ENCODE measurements at regions not wholly inside any gene's neighbourhood (a gene's known extent, or its start where the extent isn't known, plus 50 kb on each side); places are given as distances from the start of the nearest gene placed in this dataset.

GRCh38 chr7:145850636-145851035 lies 266.0 kb upstream of the CNTNAP2 start:
- no peaks in the 10 kb centered on the region for H3K4me1 ChIP-seq (replicated peaks in 1 of 4; ENCODE audit: control insufficient read depth in 3 of 4, insufficient read depth in 4 of 4, low read length in 3 of 4)
- H2BK20ac ChIP-seq (ENCODE audit: low read length) = no peak overlapping the region
- no peak overlapping the region for H3K14ac ChIP-seq (ENCODE audit: insufficient read length)
- H2BK5ac ChIP-seq (ENCODE audit: low read depth, low read length) = no peak overlapping the region
- peaks cover 5 to 7% of the 10 kb centered on the region in 2 experiments; a peak in 2 of 4 replicates for H3K9me3 ChIP-seq (ENCODE audit: insufficient read depth in 2 of 2, low read depth in 1 of 2, low read length in 1 of 2)
- no peaks in the 10 kb centered on the region for H3K79me1 ChIP-seq (ENCODE audit: low read depth, low read length)
- ChIA-PET POLR2A (ENCODE audit: partially characterized antibody) (no interaction called here), CTCF (ENCODE audit: partially characterized antibody) (interaction anchor here (1.1 to 1.8 kb wide), 2 partner anchors 9 to 19 kb away, joined by 3 to 5 read pairs; no protein-coding TSS in a partner anchor)
- H2AFZ ChIP-seq (ENCODE audit: low read length) = no peak overlapping the region
- no peaks in the 10 kb centered on the region for H4K20me1 ChIP-seq (replicated peaks in 1 of 2; ENCODE audit: control insufficient read depth in 1 of 2, insufficient read depth in 2 of 2, low read length in 2 of 2)
- no peaks in the 10 kb centered on the region for H3K27me3 ChIP-seq (replicated peaks in 1 of 4; ENCODE audit: control insufficient read depth in 3 of 4, extremely low read depth in 1 of 4, insufficient read depth in 3 of 4, low read length in 3 of 4)
- no peak overlapping the region for H3K56ac ChIP-seq (replicated peaks; ENCODE audit: insufficient read length, low read depth, low read length)
- no peak overlapping the region for H2BK15ac ChIP-seq (ENCODE audit: low read length)
- H3K4me3 ChIP-seq (ENCODE audit: extremely low read depth in 1 of 4, insufficient read depth in 2 of 4, low read depth in 3 of 4, low read length in 4 of 4) = no peak overlapping the region
- no peak overlapping the region for H2BK12ac ChIP-seq (ENCODE audit: low read depth, low read length)
- DNase-seq (ENCODE audit: low read depth in 1 of 2, low spot score in 2 of 2) (no peak), FAIRE-seq (no peak)
- no peak overlapping the region for H4K8ac ChIP-seq (ENCODE audit: extremely low read depth, insufficient read depth, low read length)
- no peak overlapping the region for H4K91ac ChIP-seq (replicated peaks; ENCODE audit: insufficient read length, low read length)
- 91% methylated on average over 6 of the region's 6 CpGs; no CpG with 5 or more reads in 1 of the 2 experiments for WGBS, 2 experiments (ENCODE audit: extremely low coverage in 1 of 2, insufficient coverage in 1 of 2, insufficient read length in 1 of 2, insufficient replicate concordance in 2 of 2, low coverage in 1 of 2, low lambda C conversion rate in 2 of 2, missing lambda C conversion rate in 1 of 2)
- no peak overlapping the region for H4K5ac ChIP-seq (ENCODE audit: insufficient read length, low read depth, low read length)
- TF ChIP-seq CBX8 (IDR thresholded peaks at IDR 0.05; ENCODE audit: borderline replicate concordance, low read depth, low read length) (no peak), KDM4A (IDR thresholded peaks at IDR 0.05; ENCODE audit: low read depth, low read length, severe bottlenecking) (no peak), SIRT6 (IDR thresholded peaks at IDR 0.05; ENCODE audit: low read length) (no peak), ASH2L (IDR thresholded peaks at IDR 0.05; ENCODE audit: low read length) (no peak), POLR2AphosphoS5 (IDR thresholded peaks at IDR 0.05; ENCODE audit: low read depth, low read length) (no peak), ATF3 (IDR thresholded peaks at IDR 0.05; ENCODE audit: insufficient read depth, low read depth, low read length) (no peak), GTF2F1 (IDR thresholded peaks at IDR 0.05; ENCODE audit: borderline replicate concordance, low read depth, low read length) (no peak), CREB1 (IDR thresholded peaks at IDR 0.05) (no peak), POU5F1 (IDR thresholded peaks at IDR 0.05; ENCODE audit: low read depth, low read length) (no peak), RAD21 (IDR thresholded peaks at IDR 0.05 in 1 of 2, conservative IDR thresholded peaks at IDR 0.05 in 1 of 2; ENCODE audit: low read depth in 2 of 2, low read length in 2 of 2) (no peak), ZNF274 (IDR thresholded peaks at IDR 0.05; ENCODE audit: borderline replicate concordance, extremely low read depth, low read length) (no peak), HDAC6 (IDR thresholded peaks at IDR 0.05; ENCODE audit: low read depth, low read length) (no peak)
- H2AK5ac ChIP-seq (ENCODE audit: low read depth, low read length) = no peak overlapping the region
- no peak overlapping the region for H3K9ac ChIP-seq (replicated peaks in 1 of 4; ENCODE audit: extremely low read depth in 1 of 4, low read depth in 3 of 4, low read length in 3 of 4)
- H3K18ac ChIP-seq (ENCODE audit: extremely low read depth, low read length) = no peak overlapping the region
- no peaks in the 10 kb centered on the region for H3K79me2 ChIP-seq (ENCODE audit: control insufficient read depth in 1 of 2, insufficient read depth in 2 of 2, low read length in 2 of 2)
- no peak overlapping the region for H3K4ac ChIP-seq (replicated peaks; ENCODE audit: insufficient read length, low read depth, low read length)
- no peak overlapping the region for H3K27ac ChIP-seq (ENCODE audit: low read depth, low read length)
- no peak overlapping the region for H3K4me2 ChIP-seq (ENCODE audit: insufficient read depth in 1 of 2, low read depth in 2 of 2, low read length in 2 of 2)
- H2BK120ac ChIP-seq (replicated peaks; ENCODE audit: low read depth, low read length) = no peak overlapping the region
- no peaks in the 10 kb centered on the region for H3K23me2 ChIP-seq (ENCODE audit: low read depth, low read length)
- H3K36me3 ChIP-seq (ENCODE audit: control insufficient read depth in 2 of 4, insufficient read depth in 4 of 4, low read length in 3 of 4) = no peaks in the 10 kb centered on the region
- no peak overlapping the region for H3K23ac ChIP-seq (ENCODE audit: insufficient read length)
